A549 (cell line): ENCODE measurements at regions not wholly inside any gene's neighbourhood (a gene's known extent, or its start where the extent isn't known, plus 50 kb on each side); places are given as distances from the start of the nearest gene placed in this dataset.

Experiments
- ATAC-seq, 2 experiments: fragments of 200-7000 bp in 1 of 2; fragments of >200 bp in 1 of 2; cut with Nextera tagmentation in 1 of 2; cut with Tn5 transposase in 1 of 2; 3 replicates each; pipeline versions ENCODE4 v1.8.0 to v1.9.1; 2018 to 2020; ENCODE audit warnings: mild to moderate bottlenecking in 1 of 2, moderate library complexity in 1 of 2
- CTCF ChIA-PET: fragments of 300-600 bp; sonication (Branson Sonifier 250); formaldehyde crosslinking; extraction: SDS; loops from one replicate; lab custom pipeline; 2021; ENCODE audit warnings: antibody characterized with exemption, inconsistent platforms; lab: Yijun Ruan, JAX
- POLR2A ChIA-PET: fragments of 350-600 bp; formaldehyde crosslinking; extraction: SDS; loops from one replicate; lab custom pipeline; 2021; ENCODE audit warnings: antibody characterized with exemption, inconsistent platforms; lab: Yijun Ruan, JAX
- DNase-seq, 2 experiments: peaks; one replicate each; pipeline versions ENCODE4 v3.0.0 to v3.0.0-alpha.2; 2011 to 2016; ENCODE audit warnings: low read depth in 1 of 2, low spot score in 1 of 2
- FAIRE-seq: peaks from 2 replicates; lab custom pipeline; 2011; peaks lifted over from hg19 to GRCh38; lab: Jason Lieb, UNC
- H3K27ac ChIP-seq, 2 experiments: fragments of >200 bp; sonication (Bioruptor Twin); formaldehyde crosslinking; 3 replicates each; pipeline ENCODE4 v1.5.1; 2016 to 2017
- H3K4me1 ChIP-seq: fragments of >200 bp; sonication (Bioruptor Twin); formaldehyde crosslinking; 3 replicates; pipeline ENCODE4 v1.6.1; 2016
- H3K4me2 ChIP-seq: fragments of >200 bp; sonication (Bioruptor Twin); formaldehyde crosslinking; 3 replicates; pipeline ENCODE4 v1.6.1; 2016
- H3K4me3 ChIP-seq: fragments of >200 bp; sonication (Bioruptor Twin); formaldehyde crosslinking; 3 replicates; pipeline ENCODE4 v1.5.1; 2016
- H3K9me3 ChIP-seq: fragments of >200 bp; sonication (Bioruptor Twin); formaldehyde crosslinking; 3 replicates; pipeline ENCODE4 v1.6.1; 2016
- CEBPB ChIP-seq, 2 experiments: fragments of >200 bp in 1 of 2; sonication (Bioruptor Twin) in 1 of 2; formaldehyde crosslinking in 1 of 2; IDR thresholded peaks; 2 replicates each; pipeline ENCODE4 v1.6.1; 2012 to 2016
- CHD2 ChIP-seq: fragments of 150-350 bp; IDR thresholded peaks from 2 replicates; pipeline ENCODE4 v1.6.1; 2014; ENCODE audit warnings: low read length; ENCODE audit not compliant: partially characterized antibody
- EHF ChIP-seq: fragments of 250-450 bp; sonication (Bioruptor Pico); IDR thresholded peaks from 2 replicates; pipeline ENCODE4 v1.5.0; 2020; ENCODE audit warnings: mild to moderate bottlenecking
- FOSL2 ChIP-seq, 2 experiments: fragments of 450-650 bp in 1 of 2; fragments of >200 bp in 1 of 2; sonication (Bioruptor Twin) in 1 of 2; formaldehyde crosslinking; IDR thresholded peaks; 2 replicates each; pipeline versions ENCODE4 v1.5.0 to v1.6.1; 2016 to 2020; ENCODE audit warnings: mild to moderate bottlenecking in 1 of 2, moderate library complexity in 1 of 2
- HOXB5 ChIP-seq: fragments of 250-450 bp; sonication (Bioruptor Pico); IDR thresholded peaks from 2 replicates; pipeline ENCODE4 v1.5.0; 2020; ENCODE audit warnings: mild to moderate bottlenecking, moderate library complexity
- KDM1A ChIP-seq: fragments of 200-600 bp; sonication (generic); IDR thresholded peaks from 2 replicates; pipeline ENCODE4 v1.6.1; 2016; ENCODE audit warnings: low read depth, mild to moderate bottlenecking
- MAZ ChIP-seq: fragments of 150-350 bp; IDR thresholded peaks from 2 replicates; pipeline ENCODE4 v1.6.1; 2014; ENCODE audit warnings: antibody characterized with exemption, low read depth, low read length, borderline replicate concordance
- MYC ChIP-seq: IDR thresholded peaks from 2 replicates; pipeline ENCODE4 v1.6.1; 2012; ENCODE audit warnings: mild to moderate bottlenecking, inconsistent platforms, low read length, improper control_type of control experiment, borderline replicate concordance
- NPAS2 ChIP-seq: fragments of 250-450 bp; sonication (Bioruptor Pico); IDR thresholded peaks from 2 replicates; pipeline ENCODE4 v1.8.0; 2022; ENCODE audit warnings: mild to moderate bottlenecking, moderate library complexity, borderline replicate concordance
- PHF8 ChIP-seq: fragments of 200-600 bp; sonication (generic); IDR thresholded peaks from 2 replicates; pipeline ENCODE4 v1.6.1; 2016; ENCODE audit warnings: low read depth, mild to moderate bottlenecking, antibody characterized with exemption, moderate library complexity, borderline replicate concordance
- POLR2A ChIP-seq: IDR thresholded peaks from 2 replicates; pipeline ENCODE4 v1.6.1; 2012; ENCODE audit warnings: mild to moderate bottlenecking, low read length
- SMC3 ChIP-seq: fragments of >200 bp; sonication (Bioruptor Twin); formaldehyde crosslinking; IDR thresholded peaks from 3 replicates; pipeline ENCODE4 v1.6.1; 2018; ENCODE audit warnings: inconsistent platforms
- WGBS: methylation state at CpG from one replicate; pipeline ENCODE4 v1.1.6; 2017; ENCODE audit errors: missing lambda C conversion rate; 5-methylcytosine and 5-hydroxymethylcytosine counted together
- TF ChIP-seq, protein P1 (sequence below): fragments of >200 bp; sonication (Bioruptor Twin); formaldehyde crosslinking; IDR thresholded peaks from 3 replicates; pipeline ENCODE4 v1.6.1; 2016
- TF ChIP-seq, protein P2 (sequence below): fragments of 200-600 bp; sonication (generic); IDR thresholded peaks from 2 replicates; pipeline ENCODE4 v1.6.1; 2016; ENCODE audit warnings: antibody characterized with exemption, mild to moderate bottlenecking, moderate library complexity
- TF ChIP-seq, protein P3 (sequence below): fragments of 450-650 bp; IDR thresholded peaks from 2 replicates; pipeline ENCODE4 v1.6.1; 2014; ENCODE audit warnings: antibody characterized with exemption
- TF ChIP-seq, protein P4 (sequence below): IDR thresholded peaks from 2 replicates; pipeline ENCODE4 v1.6.1; 2012; ENCODE audit warnings: low read depth, borderline replicate concordance
- TF ChIP-seq, protein P5 (sequence below): fragments of 250-450 bp; sonication (Bioruptor Pico); IDR thresholded peaks from 2 replicates; pipeline ENCODE4 v1.5.0; 2021; ENCODE audit warnings: mild to moderate bottlenecking, moderate library complexity, borderline replicate concordance

DNA sequence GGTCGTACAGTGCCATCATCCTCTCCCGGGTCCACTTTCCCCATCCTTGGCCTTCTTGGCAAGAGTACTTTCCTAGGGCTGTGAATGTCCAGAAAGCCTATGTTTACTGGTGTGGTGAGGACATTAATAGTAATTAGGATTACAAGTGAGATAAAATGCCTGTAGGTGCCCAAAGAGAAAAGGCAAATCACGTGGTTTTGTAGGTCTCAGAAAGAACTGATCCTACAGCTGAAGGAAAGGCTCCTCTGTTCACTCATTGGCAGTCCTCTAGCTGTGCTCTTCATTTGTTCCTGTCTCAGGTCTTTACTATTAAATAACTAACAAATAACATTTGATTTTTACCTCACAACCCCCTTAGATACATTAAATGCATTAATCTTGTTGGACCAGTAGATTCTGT is 220.1 kb upstream of the CBLB start:
- CTCF ChIA-PET, result no interaction called here

DNA sequence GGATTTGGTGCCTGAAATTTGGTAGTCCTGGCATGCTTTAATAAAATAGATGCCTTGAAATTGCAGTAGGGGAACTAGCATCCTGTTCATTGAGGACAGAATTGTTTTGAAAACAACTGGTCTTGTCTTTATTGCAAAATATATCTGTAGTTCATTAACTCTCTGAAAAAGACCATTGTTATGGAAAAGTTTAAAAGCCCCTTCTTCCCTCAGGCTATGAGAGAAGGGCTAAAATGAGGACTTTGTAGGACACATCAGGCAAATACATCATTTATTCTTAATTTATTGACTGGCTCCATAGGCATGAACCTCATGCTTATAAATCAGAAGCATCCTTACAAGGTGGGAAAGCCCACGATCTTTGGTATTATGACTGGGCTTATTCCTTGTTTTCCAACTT is 221.0 kb upstream of the CBLB start:
- ChIA-PET POLR2A (no interaction called here), CTCF (no interaction called here)
- no peak overlapping the region for H3K4me2 ChIP-seq
- 89% methylated on average over 1 of the region's 1 CpG for WGBS
- H3K4me1 ChIP-seq, result peaks cover 15% of the 10 kb centered on the region; the same call in 2 of the 3 replicates
- no peak for DNase-seq
- ATAC-seq, result no peak
- no peaks in the 10 kb centered on the region for H3K9me3 ChIP-seq
- no peak for FAIRE-seq
- no peak overlapping the region for H3K4me3 ChIP-seq
- H3K27ac ChIP-seq, result no peak overlapping the region
- no peak for TF ChIP-seq PHF8
- no peak for TF ChIP-seq MYC
- TF ChIP-seq POLR2A, result no peak
- TF ChIP-seq, protein P1, sequence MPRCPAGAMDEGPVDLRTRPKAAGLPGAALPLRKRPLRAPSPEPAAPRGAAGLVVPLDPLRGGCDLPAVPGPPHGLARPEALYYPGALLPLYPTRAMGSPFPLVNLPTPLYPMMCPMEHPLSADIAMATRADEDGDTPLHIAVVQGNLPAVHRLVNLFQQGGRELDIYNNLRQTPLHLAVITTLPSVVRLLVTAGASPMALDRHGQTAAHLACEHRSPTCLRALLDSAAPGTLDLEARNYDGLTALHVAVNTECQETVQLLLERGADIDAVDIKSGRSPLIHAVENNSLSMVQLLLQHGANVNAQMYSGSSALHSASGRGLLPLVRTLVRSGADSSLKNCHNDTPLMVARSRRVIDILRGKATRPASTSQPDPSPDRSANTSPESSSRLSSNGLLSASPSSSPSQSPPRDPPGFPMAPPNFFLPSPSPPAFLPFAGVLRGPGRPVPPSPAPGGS, result no peak
- TF ChIP-seq FOSL2 (IDR thresholded peaks at IDR 0.05), result no peak
- no peak for TF ChIP-seq FOSL2 (CRISPR knock-in tag; IDR thresholded peaks at IDR 0.05)
- TF ChIP-seq, protein P2, sequence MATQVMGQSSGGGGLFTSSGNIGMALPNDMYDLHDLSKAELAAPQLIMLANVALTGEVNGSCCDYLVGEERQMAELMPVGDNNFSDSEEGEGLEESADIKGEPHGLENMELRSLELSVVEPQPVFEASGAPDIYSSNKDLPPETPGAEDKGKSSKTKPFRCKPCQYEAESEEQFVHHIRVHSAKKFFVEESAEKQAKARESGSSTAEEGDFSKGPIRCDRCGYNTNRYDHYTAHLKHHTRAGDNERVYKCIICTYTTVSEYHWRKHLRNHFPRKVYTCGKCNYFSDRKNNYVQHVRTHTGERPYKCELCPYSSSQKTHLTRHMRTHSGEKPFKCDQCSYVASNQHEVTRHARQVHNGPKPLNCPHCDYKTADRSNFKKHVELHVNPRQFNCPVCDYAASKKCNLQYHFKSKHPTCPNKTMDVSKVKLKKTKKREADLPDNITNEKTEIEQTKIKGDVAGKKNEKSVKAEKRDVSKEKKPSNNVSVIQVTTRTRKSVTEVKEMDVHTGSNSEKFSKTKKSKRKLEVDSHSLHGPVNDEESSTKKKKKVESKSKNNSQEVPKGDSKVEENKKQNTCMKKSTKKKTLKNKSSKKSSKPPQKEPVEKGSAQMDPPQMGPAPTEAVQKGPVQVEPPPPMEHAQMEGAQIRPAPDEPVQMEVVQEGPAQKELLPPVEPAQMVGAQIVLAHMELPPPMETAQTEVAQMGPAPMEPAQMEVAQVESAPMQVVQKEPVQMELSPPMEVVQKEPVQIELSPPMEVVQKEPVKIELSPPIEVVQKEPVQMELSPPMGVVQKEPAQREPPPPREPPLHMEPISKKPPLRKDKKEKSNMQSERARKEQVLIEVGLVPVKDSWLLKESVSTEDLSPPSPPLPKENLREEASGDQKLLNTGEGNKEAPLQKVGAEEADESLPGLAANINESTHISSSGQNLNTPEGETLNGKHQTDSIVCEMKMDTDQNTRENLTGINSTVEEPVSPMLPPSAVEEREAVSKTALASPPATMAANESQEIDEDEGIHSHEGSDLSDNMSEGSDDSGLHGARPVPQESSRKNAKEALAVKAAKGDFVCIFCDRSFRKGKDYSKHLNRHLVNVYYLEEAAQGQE, result no peak
- no peak for TF ChIP-seq KDM1A
- TF ChIP-seq HOXB5 (CRISPR knock-in tag), result no peak
- TF ChIP-seq, protein P3, sequence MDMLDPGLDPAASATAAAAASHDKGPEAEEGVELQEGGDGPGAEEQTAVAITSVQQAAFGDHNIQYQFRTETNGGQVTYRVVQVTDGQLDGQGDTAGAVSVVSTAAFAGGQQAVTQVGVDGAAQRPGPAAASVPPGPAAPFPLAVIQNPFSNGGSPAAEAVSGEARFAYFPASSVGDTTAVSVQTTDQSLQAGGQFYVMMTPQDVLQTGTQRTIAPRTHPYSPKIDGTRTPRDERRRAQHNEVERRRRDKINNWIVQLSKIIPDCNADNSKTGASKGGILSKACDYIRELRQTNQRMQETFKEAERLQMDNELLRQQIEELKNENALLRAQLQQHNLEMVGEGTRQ, result no peak
- no peak for TF ChIP-seq MAZ
- TF ChIP-seq NPAS2, result no peak
- no peak for TF ChIP-seq SMC3
- TF ChIP-seq, protein P4, sequence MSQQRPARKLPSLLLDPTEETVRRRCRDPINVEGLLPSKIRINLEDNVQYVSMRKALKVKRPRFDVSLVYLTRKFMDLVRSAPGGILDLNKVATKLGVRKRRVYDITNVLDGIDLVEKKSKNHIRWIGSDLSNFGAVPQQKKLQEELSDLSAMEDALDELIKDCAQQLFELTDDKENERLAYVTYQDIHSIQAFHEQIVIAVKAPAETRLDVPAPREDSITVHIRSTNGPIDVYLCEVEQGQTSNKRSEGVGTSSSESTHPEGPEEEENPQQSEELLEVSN, result no peak
- no peak for TF ChIP-seq CHD2
- no peak for TF ChIP-seq EHF (CRISPR knock-in tag)

More for the DNA sequence above, 220.1 kb upstream of the CBLB start:
- DNase-seq (no peak), ATAC-seq (no peak), FAIRE-seq (no peak)
- H3K4me2 ChIP-seq, result no peak overlapping the region
- POLR2A ChIA-PET, result no interaction called here
- 85% methylated on average over 3 of the region's 3 CpGs for WGBS
- H3K4me1 ChIP-seq, result peaks cover 15% of the 10 kb centered on the region; the same call in 2 of the 3 replicates
- no peak overlapping the region for H3K4me3 ChIP-seq
- no peak overlapping the region for H3K27ac ChIP-seq
- H3K9me3 ChIP-seq, result no peaks in the 10 kb centered on the region
- TF ChIP-seq MYC, result no peak
- no peak for TF ChIP-seq NPAS2
- TF ChIP-seq CEBPB (IDR thresholded peaks at IDR 0.05), result no peak
- TF ChIP-seq, protein P5, sequence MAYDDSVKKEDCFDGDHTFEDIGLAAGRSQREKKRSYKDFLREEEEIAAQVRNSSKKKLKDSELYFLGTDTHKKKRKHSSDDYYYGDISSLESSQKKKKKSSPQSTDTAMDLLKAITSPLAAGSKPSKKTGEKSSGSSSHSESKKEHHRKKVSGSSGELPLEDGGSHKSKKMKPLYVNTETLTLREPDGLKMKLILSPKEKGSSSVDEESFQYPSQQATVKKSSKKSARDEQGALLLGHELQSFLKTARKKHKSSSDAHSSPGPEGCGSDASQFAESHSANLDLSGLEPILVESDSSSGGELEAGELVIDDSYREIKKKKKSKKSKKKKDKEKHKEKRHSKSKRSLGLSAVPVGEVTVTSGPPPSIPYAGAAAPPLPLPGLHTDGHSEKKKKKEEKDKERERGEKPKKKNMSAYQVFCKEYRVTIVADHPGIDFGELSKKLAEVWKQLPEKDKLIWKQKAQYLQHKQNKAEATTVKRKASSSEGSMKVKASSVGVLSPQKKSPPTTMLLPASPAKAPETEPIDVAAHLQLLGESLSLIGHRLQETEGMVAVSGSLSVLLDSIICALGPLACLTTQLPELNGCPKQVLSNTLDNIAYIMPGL (CRISPR knock-in tag), result no peak
- TF ChIP-seq, all 56 proteins: peak for 0
